ENCODE measurements at regions not wholly inside any gene's neighbourhood (a gene's known extent, or its start where the extent isn't known, plus 50 kb on each side); places are given as distances from the start of the nearest gene placed in this dataset.

GRCh38 chr6:84416043-84416657, 188.7 kb upstream of the CEP162 start:
- no peak for DNase-seq (ENCODE audit: low spot score)

- DNase-seq (ENCODE audit: low spot score): no peak
Observed at GRCh38 chr6:84415517-84415916, 188.1 kb upstream of the CEP162 start.

- no peak for DNase-seq (ENCODE audit: low spot score)
Observed at GRCh38 chr6:84415068-84415467, 187.6 kb upstream of the CEP162 start.

- no peak for DNase-seq (ENCODE audit: low spot score)
Observed at GRCh38 chr6:84414531-84414930, 187.1 kb upstream of the CEP162 start.

- DNase-seq (ENCODE audit: low spot score): no peak
Observed at GRCh38 chr6:84411060-84411629, 183.7 kb upstream of the CEP162 start.

- no peak for DNase-seq (ENCODE audit: low spot score)
Observed at GRCh38 chr6:84409911-84410310, 182.5 kb upstream of the CEP162 start.

- DNase-seq (ENCODE audit: low spot score): no peak
Observed at GRCh38 chr6:84408028-84408427, 180.6 kb upstream of the CEP162 start.

- DNase-seq (ENCODE audit: low spot score): no peak
Observed at GRCh38 chr6:84403545-84403944, 176.1 kb upstream of the CEP162 start.

GRCh38 chr6:84399003-84399402, 171.6 kb upstream of the CEP162 start:
- DNase-seq (ENCODE audit: low spot score): no peak

GRCh38 chr6:84392261-84392660, 164.8 kb upstream of the CEP162 start:
- DNase-seq (ENCODE audit: low spot score): no peak

- DNase-seq (ENCODE audit: low spot score): no peak
Observed at GRCh38 chr6:84390851-84391250, 163.4 kb upstream of the CEP162 start.

- DNase-seq (ENCODE audit: low spot score): no peak
Observed at GRCh38 chr6:84390334-84390733, 162.9 kb upstream of the CEP162 start.

- no peak for DNase-seq (ENCODE audit: low spot score)
Observed at GRCh38 chr6:84379142-84379541, 151.7 kb upstream of the CEP162 start.

GRCh38 chr6:84372290-84372689, 144.8 kb upstream of the CEP162 start:
- no peak for DNase-seq (ENCODE audit: low spot score)

GRCh38 chr6:84371681-84372080, 144.2 kb upstream of the CEP162 start:
- no peak for DNase-seq (ENCODE audit: low spot score)

GRCh38 chr6:84362193-84362821, 134.9 kb upstream of the CEP162 start:
- DNase-seq (ENCODE audit: low spot score): no peak

GRCh38 chr6:84361372-84362192, 134.1 kb upstream of the CEP162 start:
- DNase-seq (ENCODE audit: low spot score): no peak

GRCh38 chr6:84360039-84360438, 132.6 kb upstream of the CEP162 start:
- no peak for DNase-seq (ENCODE audit: low spot score)

GRCh38 chr6:84358581-84358980, 131.1 kb upstream of the CEP162 start:
- DNase-seq (ENCODE audit: low spot score): no peak

- DNase-seq (ENCODE audit: low spot score): no peak
Observed at GRCh38 chr6:84357631-84358030, 130.2 kb upstream of the CEP162 start.

GRCh38 chr6:84356907-84357306, 129.5 kb upstream of the CEP162 start:
- no peak for DNase-seq (ENCODE audit: low spot score)

GRCh38 chr6:84353459-84354423, 126.3 kb upstream of the CEP162 start:
- DNase-seq (ENCODE audit: low spot score): no peak
